ENCODE measurements at regions not wholly inside any gene's neighbourhood (a gene's known extent, or its start where the extent isn't known, plus 50 kb on each side); places are given as distances from the start of the nearest gene placed in this dataset.

- TF ChIP-seq, protein P1, sequence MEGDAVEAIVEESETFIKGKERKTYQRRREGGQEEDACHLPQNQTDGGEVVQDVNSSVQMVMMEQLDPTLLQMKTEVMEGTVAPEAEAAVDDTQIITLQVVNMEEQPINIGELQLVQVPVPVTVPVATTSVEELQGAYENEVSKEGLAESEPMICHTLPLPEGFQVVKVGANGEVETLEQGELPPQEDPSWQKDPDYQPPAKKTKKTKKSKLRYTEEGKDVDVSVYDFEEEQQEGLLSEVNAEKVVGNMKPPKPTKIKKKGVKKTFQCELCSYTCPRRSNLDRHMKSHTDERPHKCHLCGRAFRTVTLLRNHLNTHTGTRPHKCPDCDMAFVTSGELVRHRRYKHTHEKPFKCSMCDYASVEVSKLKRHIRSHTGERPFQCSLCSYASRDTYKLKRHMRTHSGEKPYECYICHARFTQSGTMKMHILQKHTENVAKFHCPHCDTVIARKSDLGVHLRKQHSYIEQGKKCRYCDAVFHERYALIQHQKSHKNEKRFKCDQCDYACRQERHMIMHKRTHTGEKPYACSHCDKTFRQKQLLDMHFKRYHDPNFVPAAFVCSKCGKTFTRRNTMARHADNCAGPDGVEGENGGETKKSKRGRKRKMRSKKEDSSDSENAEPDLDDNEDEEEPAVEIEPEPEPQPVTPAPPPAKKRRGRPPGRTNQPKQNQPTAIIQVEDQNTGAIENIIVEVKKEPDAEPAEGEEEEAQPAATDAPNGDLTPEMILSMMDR (IDR thresholded peaks at IDR 0.05; ENCODE audit: low read depth, low read length, missing input control), result no peak
- TF ChIP-seq RXRA (IDR thresholded peaks at IDR 0.05) (no peak), YY1 (IDR thresholded peaks at IDR 0.05) (no peak), TAF1 (conservative IDR thresholded peaks at IDR 0.05) (no peak), RAD21 (IDR thresholded peaks at IDR 0.05) (no peak)
- TF ChIP-seq, protein P2, sequence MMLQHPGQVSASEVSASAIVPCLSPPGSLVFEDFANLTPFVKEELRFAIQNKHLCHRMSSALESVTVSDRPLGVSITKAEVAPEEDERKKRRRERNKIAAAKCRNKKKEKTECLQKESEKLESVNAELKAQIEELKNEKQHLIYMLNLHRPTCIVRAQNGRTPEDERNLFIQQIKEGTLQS (IDR thresholded peaks at IDR 0.05), result no peak
- TF ChIP-seq, protein P3, sequence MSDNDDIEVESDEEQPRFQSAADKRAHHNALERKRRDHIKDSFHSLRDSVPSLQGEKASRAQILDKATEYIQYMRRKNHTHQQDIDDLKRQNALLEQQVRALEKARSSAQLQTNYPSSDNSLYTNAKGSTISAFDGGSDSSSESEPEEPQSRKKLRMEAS (IDR thresholded peaks at IDR 0.05), result no peak
Measured at GRCh38 chr18:68035774-68036522, 519.4 kb upstream of the DSEL start.

Measured in liver (tissue), 3 donors.